D721Med (cell line): ENCODE measurements at regions not wholly inside any gene's neighbourhood (a gene's known extent, or its start where the extent isn't known, plus 50 kb on each side); places are given as distances from the start of the nearest gene placed in this dataset.

Source experiments
- DNase-seq: peaks from one replicate; pipeline ENCODE4 v3.0.0; 2011; ENCODE audit warnings: low spot score; ENCODE audit not compliant: insufficient read length
- FAIRE-seq: peaks from 2 replicates; lab custom pipeline; 2011; peaks lifted over from hg19 to GRCh38; lab: Jason Lieb, UNC
- TF ChIP-seq, protein P1 (sequence below): IDR thresholded peaks from 2 replicates; pipeline ENCODE4 v1.5.1; 2012; ENCODE audit warnings: mild to moderate bottlenecking, control low read depth; ENCODE audit not compliant: insufficient read depth; ENCODE audit errors: missing control alignments

DNA sequence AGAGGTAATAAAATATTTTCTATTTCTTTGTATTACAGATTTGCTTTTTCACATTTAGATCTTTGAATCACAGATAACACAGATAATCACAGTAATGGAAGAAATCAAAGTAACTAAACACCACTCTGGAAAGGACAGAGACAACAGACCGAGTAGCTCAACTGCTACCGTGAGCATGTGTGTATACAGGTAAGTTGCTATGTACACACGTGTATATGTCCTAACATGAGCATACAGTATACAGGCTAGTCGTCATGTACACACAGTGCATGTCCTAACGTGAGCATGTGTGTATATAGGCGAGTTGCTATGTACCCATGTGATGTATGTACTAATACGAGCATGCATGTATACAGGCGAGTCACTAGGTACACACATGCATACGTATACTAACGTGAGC lies 379.0 kb downstream of the THBS2 start:
- no peak for DNase-seq
- TF ChIP-seq, protein P1, sequence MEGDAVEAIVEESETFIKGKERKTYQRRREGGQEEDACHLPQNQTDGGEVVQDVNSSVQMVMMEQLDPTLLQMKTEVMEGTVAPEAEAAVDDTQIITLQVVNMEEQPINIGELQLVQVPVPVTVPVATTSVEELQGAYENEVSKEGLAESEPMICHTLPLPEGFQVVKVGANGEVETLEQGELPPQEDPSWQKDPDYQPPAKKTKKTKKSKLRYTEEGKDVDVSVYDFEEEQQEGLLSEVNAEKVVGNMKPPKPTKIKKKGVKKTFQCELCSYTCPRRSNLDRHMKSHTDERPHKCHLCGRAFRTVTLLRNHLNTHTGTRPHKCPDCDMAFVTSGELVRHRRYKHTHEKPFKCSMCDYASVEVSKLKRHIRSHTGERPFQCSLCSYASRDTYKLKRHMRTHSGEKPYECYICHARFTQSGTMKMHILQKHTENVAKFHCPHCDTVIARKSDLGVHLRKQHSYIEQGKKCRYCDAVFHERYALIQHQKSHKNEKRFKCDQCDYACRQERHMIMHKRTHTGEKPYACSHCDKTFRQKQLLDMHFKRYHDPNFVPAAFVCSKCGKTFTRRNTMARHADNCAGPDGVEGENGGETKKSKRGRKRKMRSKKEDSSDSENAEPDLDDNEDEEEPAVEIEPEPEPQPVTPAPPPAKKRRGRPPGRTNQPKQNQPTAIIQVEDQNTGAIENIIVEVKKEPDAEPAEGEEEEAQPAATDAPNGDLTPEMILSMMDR, result no peak
- FAIRE-seq, result no peak

DNA sequence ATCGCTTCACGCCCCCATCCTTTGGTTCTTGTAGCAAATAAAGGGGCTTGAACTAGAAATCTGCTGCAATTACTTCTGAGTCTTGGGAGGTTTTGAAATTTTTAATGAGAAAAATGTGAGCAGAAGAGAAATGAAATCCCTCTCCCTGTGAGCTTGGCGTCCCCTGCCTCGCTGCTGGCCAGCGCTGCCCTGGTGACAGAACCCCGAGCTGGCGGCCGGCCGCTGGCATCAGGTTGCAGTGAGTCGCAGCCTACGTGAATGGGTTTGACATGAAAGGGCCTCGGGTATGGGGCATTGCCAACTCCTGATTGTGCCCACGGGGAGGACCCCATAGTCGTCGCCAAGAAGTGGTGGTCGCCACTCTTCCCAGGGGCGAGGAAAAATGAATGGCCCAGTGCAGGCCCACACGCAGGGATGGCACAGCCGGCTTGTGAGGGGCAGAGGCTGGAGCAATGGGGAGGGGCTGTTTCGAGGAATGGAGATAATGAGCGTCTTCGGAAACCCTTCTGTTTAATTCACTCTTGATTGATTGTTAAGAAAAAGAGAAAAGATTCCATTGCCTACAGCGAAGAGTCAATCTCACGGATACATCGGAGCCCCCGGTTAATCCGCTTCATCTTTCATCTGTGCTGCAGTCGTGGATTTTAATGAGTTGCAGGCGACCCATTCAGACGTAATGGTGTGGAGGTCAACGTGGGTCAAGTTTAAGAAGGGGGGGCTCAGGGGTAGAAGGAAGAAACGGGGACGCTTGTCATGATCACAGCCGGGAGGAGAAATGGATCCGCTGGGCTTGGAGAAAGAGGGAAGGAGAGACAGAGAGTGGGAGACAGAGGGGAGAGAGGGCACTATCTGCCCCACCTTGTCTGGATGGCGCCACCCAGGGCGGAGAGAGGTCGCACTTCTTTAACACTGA lies 380.1 kb downstream of the THBS2 start:
- TF ChIP-seq, protein P1, result no peak
- no peak for DNase-seq
- no peak for FAIRE-seq

DNA sequence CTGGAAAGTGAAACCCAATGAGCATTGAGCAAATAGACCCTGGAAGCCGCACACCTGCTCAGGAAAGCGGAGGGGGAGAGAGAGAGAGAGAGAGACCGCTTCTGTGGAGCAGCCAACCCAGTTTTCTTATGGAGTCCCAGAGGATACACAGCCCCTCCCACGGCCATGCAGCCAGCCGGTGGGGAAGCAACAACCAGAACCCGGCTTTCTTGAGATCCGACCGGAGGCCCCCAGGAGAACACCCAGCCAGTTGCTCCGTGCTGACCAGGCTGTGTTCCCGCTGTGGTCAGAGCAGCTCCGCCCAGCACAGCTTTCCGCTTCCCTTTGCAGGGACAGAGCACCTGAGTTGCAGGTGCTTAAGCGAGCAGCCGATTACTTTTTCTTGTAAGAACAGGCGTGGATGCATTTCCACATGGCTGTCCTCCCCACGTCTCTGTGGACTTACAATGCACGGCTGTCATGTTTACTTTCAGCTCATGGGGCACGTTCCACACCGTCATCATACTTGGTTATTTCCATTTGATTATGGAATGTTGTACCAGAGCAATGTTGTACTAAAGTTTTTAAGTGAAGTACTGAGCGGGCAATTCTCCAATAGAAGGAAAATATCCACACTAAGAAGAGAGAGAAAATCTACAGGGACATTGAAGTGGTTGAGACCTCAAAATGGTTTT lies 381.9 kb downstream of the THBS2 start:
- DNase-seq, result no peak
- TF ChIP-seq, protein P1, result no peak
- no peak for FAIRE-seq

DNA sequence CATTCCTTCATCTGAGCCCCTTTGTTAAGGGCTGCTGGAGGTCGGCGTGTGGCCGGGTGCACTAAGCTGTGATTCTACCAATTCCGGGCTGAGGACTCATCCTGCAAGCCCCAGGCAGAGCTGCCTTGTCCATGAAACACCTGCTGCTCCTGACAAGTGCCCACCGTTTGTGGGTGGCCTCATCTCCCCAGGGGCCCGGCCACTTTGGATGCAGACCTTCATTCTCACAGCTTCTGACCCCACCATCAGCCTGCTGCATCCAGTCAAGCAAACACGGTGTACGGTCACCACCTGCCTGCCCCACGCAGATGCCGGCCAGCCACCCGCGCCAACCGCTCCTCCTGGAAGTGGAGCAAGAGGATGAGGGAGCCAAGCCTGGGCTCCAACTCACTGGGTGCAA lies 382.7 kb downstream of the THBS2 start:
- TF ChIP-seq, protein P1, result no peak
- no peak for FAIRE-seq
- no peak for DNase-seq

DNA sequence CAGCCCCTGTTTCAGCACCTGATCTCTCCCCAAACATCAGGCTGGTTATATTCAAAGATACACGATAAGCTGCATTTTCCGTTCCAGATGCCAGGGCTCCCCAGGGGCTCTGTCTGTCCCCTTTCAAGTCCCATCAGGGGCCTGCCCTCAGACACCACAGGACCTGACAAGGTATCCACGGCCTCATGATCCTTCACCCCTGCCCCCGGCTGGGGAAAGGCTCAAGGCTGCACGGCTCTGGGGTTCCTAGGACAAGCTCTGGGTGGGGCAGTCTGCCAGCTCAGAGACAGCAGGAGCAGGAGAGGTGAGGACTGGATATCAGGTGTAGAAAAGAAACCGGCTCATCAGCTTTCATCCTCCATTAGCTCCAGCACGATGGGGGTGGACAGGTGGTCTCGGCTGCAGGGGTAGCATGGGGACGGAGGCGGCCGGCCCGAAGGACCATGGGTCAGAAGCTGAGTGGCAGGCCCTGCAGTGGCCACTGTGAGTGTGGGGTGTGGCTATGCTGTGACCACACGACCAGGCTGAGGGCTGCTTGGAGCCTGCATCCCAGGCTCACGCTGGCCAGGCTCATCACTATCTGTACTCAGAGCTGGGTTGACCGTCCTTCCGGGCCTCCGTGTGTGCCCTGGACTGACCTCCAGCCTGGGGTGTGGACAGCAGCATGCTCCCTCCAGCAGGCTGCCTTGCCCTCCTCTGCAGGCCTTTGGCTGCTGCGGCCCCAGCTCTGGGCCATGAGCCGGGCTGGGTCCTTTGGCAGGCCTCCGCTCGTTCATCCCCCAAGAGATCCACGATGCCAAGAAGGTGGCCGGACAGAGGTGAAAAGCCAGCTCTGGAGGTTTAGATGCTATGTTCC lies 386.2 kb downstream of the THBS2 start:
- FAIRE-seq (no peak), DNase-seq (no peak)
- TF ChIP-seq, protein P1, result no peak

DNA sequence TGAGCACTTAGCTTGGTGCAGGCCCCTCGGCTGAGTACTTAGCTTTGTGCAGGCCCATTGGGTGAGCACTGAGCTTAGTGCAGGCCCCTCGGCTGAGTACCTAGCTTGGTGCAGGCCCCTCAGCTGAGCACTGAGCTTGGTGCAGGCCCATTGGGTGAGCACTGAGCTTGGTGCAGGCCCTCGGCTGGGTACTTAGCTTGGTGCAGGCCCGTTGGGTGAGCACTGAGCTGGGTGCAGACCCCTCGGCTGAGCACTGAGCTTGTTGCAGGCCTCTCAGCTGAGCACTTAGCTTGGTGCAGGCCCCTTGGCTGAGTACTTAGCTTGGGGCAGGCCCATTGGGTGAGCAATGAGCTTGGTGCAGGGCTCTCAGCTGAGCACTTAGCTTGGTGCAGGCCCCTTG lies 387.1 kb downstream of the THBS2 start:
- DNase-seq (no peak), FAIRE-seq (no peak)
- TF ChIP-seq, protein P1, result no peak
